H1 (cell line): ENCODE measurements at regions not wholly inside any gene's neighbourhood (a gene's known extent, or its start where the extent isn't known, plus 50 kb on each side); places are given as distances from the start of the nearest gene placed in this dataset.

Source experiments
- CTCF ChIA-PET: fragments of 300-600 bp; sonication (Branson Sonifier 250); formaldehyde crosslinking; loops from one replicate; lab custom pipeline; 2021; ENCODE audit not compliant: partially characterized antibody; lab: Charles Lee
- POLR2A ChIA-PET: fragments of 300-600 bp; sonication (Branson Sonifier 250); formaldehyde crosslinking; loops from one replicate; lab custom pipeline; 2021; ENCODE audit warnings: inconsistent platforms; ENCODE audit not compliant: partially characterized antibody; lab: Charles Lee
- DNase-seq, 2 experiments: peaks; one replicate each; pipeline versions ENCODE4 v3.0.0 to v3.0.0-alpha.2; 2010 to 2022; ENCODE audit warnings: low spot score in 2 of 2, low read depth in 1 of 2, mixed read lengths in 1 of 2
- FAIRE-seq: peaks from 2 replicates; lab custom pipeline; 2011; peaks lifted over from hg19 to GRCh38; lab: Jason Lieb, UNC
- H2AFZ ChIP-seq: 2 replicates; pipeline ENCODE4 v1.8.1; 2012; ENCODE audit warnings: low read length, inconsistent platforms
- H2AK5ac ChIP-seq: 2 replicates; pipeline ENCODE4 v1.6.1; 2013; ENCODE audit warnings: low read depth, low read length
- H2BK120ac ChIP-seq: replicated peaks from 2 replicates; pipeline ENCODE3; 2013; ENCODE audit warnings: low read depth, low read length, inconsistent platforms
- H2BK12ac ChIP-seq: 2 replicates; pipeline ENCODE4 v1.6.1; 2013; ENCODE audit warnings: low read depth, low read length
- H2BK15ac ChIP-seq: 2 replicates; pipeline ENCODE4 v1.6.1; 2013; ENCODE audit warnings: low read length
- H2BK20ac ChIP-seq: 2 replicates; pipeline ENCODE4 v1.6.1; 2013; ENCODE audit warnings: low read length
- H2BK5ac ChIP-seq: 2 replicates; pipeline ENCODE4 v1.6.1; 2013; ENCODE audit warnings: low read depth, low read length
- H3K14ac ChIP-seq: 2 replicates; pipeline ENCODE4 v1.6.1; 2013; ENCODE audit warnings: inconsistent platforms; ENCODE audit not compliant: insufficient read length
- H3K18ac ChIP-seq: 2 replicates; pipeline ENCODE4 v1.6.1; 2013; ENCODE audit warnings: low read length; ENCODE audit errors: extremely low read depth
- H3K23ac ChIP-seq: 2 replicates; pipeline ENCODE4 v1.6.1; 2013; ENCODE audit warnings: inconsistent platforms; ENCODE audit not compliant: insufficient read length
- H3K23me2 ChIP-seq: 2 replicates; pipeline ENCODE4 v1.6.1; 2013; ENCODE audit warnings: low read depth, low read length
- H3K27ac ChIP-seq: 2 replicates; pipeline ENCODE4 v1.6.1; 2011; ENCODE audit warnings: low read depth, low read length, inconsistent platforms
- H3K27me3 ChIP-seq, 4 experiments: replicated peaks in 1 of 4; 1 replicate in 1 of 4; 2 replicates in 3 of 4; pipeline versions ENCODE4 v1.6.1 to v1.8.1; 2011 to 2013; ENCODE audit warnings: low read length in 3 of 4, mild to moderate bottlenecking in 3 of 4, inconsistent platforms in 2 of 4, mixed read lengths in 2 of 4, moderate library complexity in 1 of 4; ENCODE audit not compliant: control insufficient read depth in 3 of 4, insufficient read depth in 3 of 4; ENCODE audit errors: extremely low read depth in 1 of 4
- H3K36me3 ChIP-seq, 4 experiments: 2 replicates each; pipeline versions ENCODE4 v1.6.1 to v1.8.1; 2011 to 2013; ENCODE audit warnings: mild to moderate bottlenecking in 4 of 4, low read length in 3 of 4, moderate library complexity in 2 of 4, control low read depth in 1 of 4, inconsistent platforms in 1 of 4; ENCODE audit not compliant: insufficient read depth in 4 of 4, control insufficient read depth in 2 of 4
- H3K4ac ChIP-seq: replicated peaks from 2 replicates; pipeline ENCODE3; 2013; ENCODE audit warnings: low read length, low read depth, mixed read lengths, inconsistent platforms; ENCODE audit not compliant: insufficient read length
- H3K4me1 ChIP-seq, 4 experiments: replicated peaks in 1 of 4; 1 replicate in 1 of 4; 2 replicates in 3 of 4; pipeline versions ENCODE4 v1.6.1 to v1.8.1; 2011 to 2013; ENCODE audit warnings: low read length in 3 of 4, inconsistent platforms in 2 of 4, mixed read lengths in 1 of 4; ENCODE audit not compliant: insufficient read depth in 4 of 4, control insufficient read depth in 3 of 4
- H3K4me2 ChIP-seq, 2 experiments: 2 replicates each; pipeline versions ENCODE4 v1.6.1 to v1.8.1; 2011 to 2013; ENCODE audit warnings: low read depth in 2 of 2, low read length in 2 of 2, control low read depth in 1 of 2, inconsistent platforms in 1 of 2, mild to moderate bottlenecking in 1 of 2; ENCODE audit not compliant: insufficient read depth in 1 of 2
- H3K4me3 ChIP-seq, 4 experiments: fragments of 200-600, 300-600 bp in 1 of 4; sonication (generic), shearing (Covaris generic), sonication (Bioruptor Twin) in 1 of 4; 2 replicates each; pipeline versions ENCODE4 v1.5.1 to v1.8.1; 2011 to 2016; ENCODE audit warnings: low read length in 4 of 4, low read depth in 3 of 4, control low read depth in 2 of 4, inconsistent platforms in 2 of 4, mild to moderate bottlenecking in 2 of 4, mixed read lengths in 1 of 4, moderate library complexity in 1 of 4; ENCODE audit not compliant: insufficient read depth in 2 of 4; ENCODE audit errors: extremely low read depth in 1 of 4
- H3K56ac ChIP-seq: replicated peaks from 2 replicates; pipeline ENCODE3; 2013; ENCODE audit warnings: low read depth, mild to moderate bottlenecking, mixed read lengths, low read length, inconsistent platforms; ENCODE audit not compliant: insufficient read length
- H3K79me1 ChIP-seq: 2 replicates; pipeline ENCODE4 v1.6.1; 2013; ENCODE audit warnings: low read depth, low read length, control low read depth
- H3K79me2 ChIP-seq, 2 experiments: 2 replicates each; pipeline versions ENCODE4 v1.6.1 to v1.8.1; 2012 to 2013; ENCODE audit warnings: low read length in 2 of 2, mild to moderate bottlenecking in 2 of 2, inconsistent platforms in 1 of 2; ENCODE audit not compliant: insufficient read depth in 2 of 2, control insufficient read depth in 1 of 2
- H3K9ac ChIP-seq, 4 experiments: replicated peaks in 1 of 4; 1 replicate in 1 of 4; 2 replicates in 3 of 4; pipeline versions ENCODE4 v1.6.1 to v1.8.1; 2011 to 2013; ENCODE audit warnings: low read depth in 3 of 4, low read length in 3 of 4, control low read depth in 2 of 4, mild to moderate bottlenecking in 2 of 4, moderate library complexity in 2 of 4, inconsistent platforms in 1 of 4; ENCODE audit errors: extremely low read depth in 1 of 4
- H3K9me3 ChIP-seq, 2 experiments: 2 replicates each; pipeline versions ENCODE4 v1.6.1 to v1.8.1; 2012 to 2013; ENCODE audit warnings: mild to moderate bottlenecking in 2 of 2, moderate library complexity in 2 of 2, control low read depth in 1 of 2, inconsistent platforms in 1 of 2, low read depth in 1 of 2, low read length in 1 of 2, mixed read lengths in 1 of 2; ENCODE audit not compliant: insufficient read depth in 2 of 2
- H4K20me1 ChIP-seq, 2 experiments: replicated peaks in 1 of 2; 2 replicates each; pipeline versions ENCODE3 to v1.8.1; 2011 to 2013; ENCODE audit warnings: inconsistent platforms in 2 of 2, low read length in 2 of 2, mild to moderate bottlenecking in 1 of 2; ENCODE audit not compliant: insufficient read depth in 2 of 2, control insufficient read depth in 1 of 2
- H4K5ac ChIP-seq: 2 replicates; pipeline ENCODE4 v1.6.1; 2013; ENCODE audit warnings: low read length, low read depth, mixed read lengths, inconsistent platforms; ENCODE audit not compliant: insufficient read length
- H4K8ac ChIP-seq: 2 replicates; pipeline ENCODE4 v1.8.0; 2013; ENCODE audit warnings: mild to moderate bottlenecking, moderate library complexity, low read length, inconsistent platforms; ENCODE audit not compliant: insufficient read depth; ENCODE audit errors: extremely low read depth
- H4K91ac ChIP-seq: replicated peaks from 2 replicates; pipeline ENCODE3; 2013; ENCODE audit warnings: low read length, mixed read lengths, inconsistent platforms; ENCODE audit not compliant: insufficient read length
- ASH2L ChIP-seq: fragments of 200-600, 300-600 bp; sonication (generic); IDR thresholded peaks from one replicate; pipeline ENCODE4 v1.7.1; 2017; ENCODE audit warnings: low read length
- CTCF ChIP-seq, 3 experiments: IDR thresholded peaks; 1 replicate in 2 of 3; 2 replicates in 1 of 3; pipeline versions ENCODE4 v1.5.1 to v1.6.1; 2011; ENCODE audit warnings: low read length in 3 of 3, mild to moderate bottlenecking in 3 of 3, inconsistent platforms in 2 of 3, low read depth in 1 of 3, moderate library complexity in 1 of 3; ENCODE audit not compliant: insufficient read depth in 1 of 3; ENCODE audit errors: control extremely low read depth in 1 of 3
- RAD21 ChIP-seq, 2 experiments: IDR thresholded peaks in 1 of 2; conservative IDR thresholded peaks in 1 of 2; 2 replicates each; pipeline ENCODE4 v1.6.1; 2011; ENCODE audit warnings: low read depth in 2 of 2, low read length in 2 of 2, improper control_type of control experiment in 1 of 2, inconsistent platforms in 1 of 2, mild to moderate bottlenecking in 1 of 2, moderate library complexity in 1 of 2
- WGBS, 2 experiments: shearing (Covaris generic) in 1 of 2; methylation state at CpG; one replicate each; pipeline versions ENCODE4 v1.1.6 to v1.1.7; 2013 to 2015; ENCODE audit warnings: low lambda C conversion rate in 2 of 2, mixed read lengths in 2 of 2, inconsistent platforms in 1 of 2, low coverage in 1 of 2, missing lambda C conversion rate in 1 of 2; ENCODE audit not compliant: insufficient replicate concordance in 2 of 2, insufficient coverage in 1 of 2, insufficient read length in 1 of 2; ENCODE audit errors: extremely low coverage in 1 of 2, missing lambda C conversion rate in 1 of 2; 5-methylcytosine and 5-hydroxymethylcytosine counted together

- Histone ChIP-seq H4K8ac (no peak overlapping the region), H4K91ac (no peak overlapping the region), H3K56ac (no peak overlapping the region), H3K18ac (no peak overlapping the region)
- TF ChIP-seq CTCF (IDR thresholded peaks at IDR 0.05; ENCODE audit: control extremely low read depth in 1 of 3, insufficient read depth in 1 of 3, low read depth in 1 of 3, low read length in 3 of 3): peak; percentile 76 to 83 (median 81)
- TF ChIP-seq RAD21 (IDR thresholded peaks at IDR 0.05 in 1 of 2, conservative IDR thresholded peaks at IDR 0.05 in 1 of 2; ENCODE audit: low read depth in 2 of 2, low read length in 2 of 2): peak; percentile 67 to 74
- TF ChIP-seq ASH2L: no peak
- TF ChIP-seq, all 59 proteins: peak for 2
- Histone ChIP-seq H3K23me2 (no peaks in the 10 kb centered on the region), H3K79me2 (no peaks in the 10 kb centered on the region), H3K36me3 (no peaks in the 10 kb centered on the region), H2BK12ac (no peak overlapping the region), H3K79me1 (no peaks in the 10 kb centered on the region), H3K4me1 (no peaks in the 10 kb centered on the region; a peak in 1 of 7 replicates), H3K9me3 (no peaks in the 10 kb centered on the region), H3K14ac (no peak overlapping the region), H2BK120ac (no peak overlapping the region), H2AK5ac (no peak overlapping the region), H3K4me2 (no peak overlapping the region), H2BK20ac (no peak overlapping the region), H3K9ac (no peak overlapping the region), H4K20me1 (no peaks in the 10 kb centered on the region), H4K5ac (no peak overlapping the region), H3K27me3 (no peaks in the 10 kb centered on the region), H2BK15ac (no peak overlapping the region), H2AFZ (no peak overlapping the region), H3K23ac (no peak overlapping the region), H3K27ac (no peak overlapping the region), H3K4ac (no peak overlapping the region), H2BK5ac (no peak overlapping the region), H3K4me3 (no peak overlapping the region)
- FAIRE-seq (peak; percentile 90), DNase-seq (peak; percentile 10 to 67)
- ChIA-PET CTCF (interaction anchor here (0.8 to 3.6 kb wide), 20 partner anchors 8 to 806 kb away, joined by 3 to 41 read pairs (median 4); no protein-coding TSS in a partner anchor), POLR2A (no interaction called here)
- WGBS, 2 experiments: 46% methylated on average over 5 of the region's 5 CpGs; no CpG with 5 or more reads in 1 of the 2 experiments
Observed at GRCh38 chr5:163104464-163104863, 332.9 kb upstream of the CCNG1 start.
